ENCODE measurements at regions not wholly inside any gene's neighbourhood (a gene's known extent, or its start where the extent isn't known, plus 50 kb on each side); places are given as distances from the start of the nearest gene placed in this dataset.

- H3K9me3 ChIP-seq (ENCODE audit: control insufficient read depth in 1 of 2, insufficient read depth in 1 of 2, low read length in 2 of 2) = no peaks in the 10 kb centered on the region
- Mint-ChIP-seq H3K4me1 (ENCODE audit: low read depth) (no peaks in the 10 kb centered on the region), H3K27me3 (no peaks in the 10 kb centered on the region), H3K27ac (no peak overlapping the region), H3K36me3 (ENCODE audit: low read depth) (no peaks in the 10 kb centered on the region), H3K4me3 (no peak overlapping the region), H3K9me3 (no peaks in the 10 kb centered on the region)
- no peaks in the 10 kb centered on the region for H3K4me1 ChIP-seq (ENCODE audit: insufficient read depth, low read length)
- no peak overlapping the region for H3K27ac ChIP-seq (ENCODE audit: low read depth in 1 of 2, low read length in 2 of 2)
- H3K36me3 ChIP-seq (ENCODE audit: insufficient read depth, low read length) = no peaks in the 10 kb centered on the region
- H3K27me3 ChIP-seq (ENCODE audit: control insufficient read depth in 1 of 2, insufficient read depth in 2 of 2, low read length in 2 of 2) = no peaks in the 10 kb centered on the region
- ATAC-seq (ENCODE audit: poor library complexity) = no peak
- CTCF ChIA-PET = no interaction called here
- intact Hi-C loops (cut with DNase I, micrococcal nuclease) = no loop called here
- DNase-seq = no peak
- no peak overlapping the region for H3K4me3 ChIP-seq (ENCODE audit: low read length)
- no peak for TF ChIP-seq CTCF (IDR thresholded peaks at IDR 0.05)
- POLR2A ChIA-PET = no interaction called here
Measured at GRCh38 chr2:145741181-145741580, 1221.3 kb upstream of the ZEB2 start.

- POLR2A ChIA-PET = no interaction called here
- no peaks in the 10 kb centered on the region for H3K27me3 ChIP-seq (ENCODE audit: control insufficient read depth in 1 of 2, insufficient read depth in 2 of 2, low read length in 2 of 2)
Measured at GRCh38 chr2:145740302-145740701, 1220.4 kb upstream of the ZEB2 start.

GRCh38 chr2:145739681-145740080, 1219.8 kb upstream of the ZEB2 start:
- ChIA-PET POLR2A (no interaction called here), CTCF (no interaction called here)
- Histone ChIP-seq H3K27ac (ENCODE audit: low read depth in 1 of 2, low read length in 2 of 2) (no peak overlapping the region), H3K4me3 (ENCODE audit: low read length) (no peak overlapping the region), H3K9me3 (ENCODE audit: control insufficient read depth in 1 of 2, insufficient read depth in 1 of 2, low read length in 2 of 2) (no peaks in the 10 kb centered on the region), H3K4me1 (ENCODE audit: insufficient read depth, low read length) (no peaks in the 10 kb centered on the region), H3K27me3 (ENCODE audit: control insufficient read depth in 1 of 2, insufficient read depth in 2 of 2, low read length in 2 of 2) (no peaks in the 10 kb centered on the region), H3K36me3 (ENCODE audit: insufficient read depth, low read length) (no peaks in the 10 kb centered on the region)
- Mint-ChIP-seq H3K36me3 (ENCODE audit: low read depth) (no peaks in the 10 kb centered on the region), H3K27me3 (no peaks in the 10 kb centered on the region), H3K4me1 (ENCODE audit: low read depth) (no peaks in the 10 kb centered on the region), H3K27ac (no peak overlapping the region), H3K9me3 (no peaks in the 10 kb centered on the region), H3K4me3 (no peak overlapping the region)
- no peak for TF ChIP-seq CTCF (IDR thresholded peaks at IDR 0.05)
- ATAC-seq (ENCODE audit: poor library complexity) = no peak
- intact Hi-C loops (cut with DNase I, micrococcal nuclease) = no loop called here
- no peak for DNase-seq

More at GRCh38 chr2:145740302-145740701, 1220.4 kb upstream of the ZEB2 start:
- H3K27me3 Mint-ChIP-seq = no peaks in the 10 kb centered on the region
- H3K4me3 Mint-ChIP-seq = no peak overlapping the region
- no peak overlapping the region for H3K27ac Mint-ChIP-seq
- intact Hi-C loops (cut with DNase I, micrococcal nuclease) = no loop called here
- Histone ChIP-seq H3K4me1 (ENCODE audit: insufficient read depth, low read length) (no peaks in the 10 kb centered on the region), H3K4me3 (ENCODE audit: low read length) (no peak overlapping the region), H3K9me3 (ENCODE audit: control insufficient read depth in 1 of 2, insufficient read depth in 1 of 2, low read length in 2 of 2) (no peaks in the 10 kb centered on the region), H3K27ac (ENCODE audit: low read depth in 1 of 2, low read length in 2 of 2) (no peak overlapping the region), H3K36me3 (ENCODE audit: insufficient read depth, low read length) (no peaks in the 10 kb centered on the region)
- TF ChIP-seq CTCF (IDR thresholded peaks at IDR 0.05) = no peak
- DNase-seq (peak in 2 of 14 experiments; percentile 22 to 46), ATAC-seq (ENCODE audit: poor library complexity) (no peak)
- H3K36me3 Mint-ChIP-seq (ENCODE audit: low read depth) = no peaks in the 10 kb centered on the region
- CTCF ChIA-PET = no interaction called here
- H3K9me3 Mint-ChIP-seq = no peaks in the 10 kb centered on the region
- no peaks in the 10 kb centered on the region for H3K4me1 Mint-ChIP-seq (ENCODE audit: low read depth)
